ENCODE measurements at regions not wholly inside any gene's neighbourhood (a gene's known extent, or its start where the extent isn't known, plus 50 kb on each side); places are given as distances from the start of the nearest gene placed in this dataset.

GRCh38 chr4:156633847-156634246, 337.8 kb downstream of the PDGFC start:
- no peak for TF ChIP-seq POLR2A (IDR thresholded peaks at IDR 0.05)
- no peak for TF ChIP-seq CTCF (IDR thresholded peaks at IDR 0.05)
